Spinal cord (tissue), 9 donors: ENCODE measurements at regions not wholly inside any gene's neighbourhood (a gene's known extent, or its start where the extent isn't known, plus 50 kb on each side); places are given as distances from the start of the nearest gene placed in this dataset.
"Not testable (repeated sequence)": the region's sequence is repeated elsewhere in the genome, so short reads cannot be mapped to it uniquely, and the experiment has no call there.

Source experiments
- DNase-seq, 6 donors: peaks; one replicate each; pipeline versions ENCODE4 v3.0.0 to v3.0.0-alpha.2; 2013 to 2015; ENCODE audit warnings: low spot score in 6 of 6, low read depth in 4 of 6
- H3K27ac ChIP-seq: one replicate; pipeline ENCODE4 v1.5.1; 2013; ENCODE audit warnings: low read depth, low read length, control low read depth
- H3K27me3 ChIP-seq: one replicate; pipeline ENCODE4 v1.6.1; 2013; ENCODE audit warnings: low read length; ENCODE audit not compliant: control insufficient read depth, insufficient read depth
- H3K36me3 ChIP-seq: one replicate; pipeline ENCODE4 v1.6.1; 2013; ENCODE audit warnings: low read length; ENCODE audit not compliant: control insufficient read depth, insufficient read depth
- H3K4me1 ChIP-seq: one replicate; pipeline ENCODE4 v1.6.1; 2013; ENCODE audit warnings: low read length; ENCODE audit not compliant: control insufficient read depth, insufficient read depth
- H3K4me3 ChIP-seq: one replicate; pipeline ENCODE4 v1.5.1; 2013; ENCODE audit warnings: low read depth, low read length, control low read depth
- H3K9me3 ChIP-seq: one replicate; pipeline ENCODE4 v1.6.1; 2013; ENCODE audit warnings: low read length; ENCODE audit not compliant: control insufficient read depth, insufficient read depth
- WGBS: methylation state at CpG from one replicate; pipeline ENCODE4 v1.1.5; 2013; ENCODE audit warnings: missing lambda C conversion rate; ENCODE audit not compliant: insufficient coverage; 5-methylcytosine and 5-hydroxymethylcytosine counted together
- donor health status: healthy.

GRCh38 chr17:14429084-14429483 lies 128.2 kb downstream of the HS3ST3B1 start:
- 92% methylated on average over 2 of the region's 2 CpGs for WGBS
- no peak overlapping the region for H3K4me3 ChIP-seq

GRCh38 chr17:14428648-14429029 lies 127.8 kb downstream of the HS3ST3B1 start:
- H3K4me1 ChIP-seq: no peaks in the 10 kb centered on the region
- 57% methylated on average over 1 of the region's 1 CpG for WGBS
- H3K9me3 ChIP-seq: no peaks in the 10 kb centered on the region
- no peaks in the 10 kb centered on the region for H3K36me3 ChIP-seq
- H3K27me3 ChIP-seq: no peaks in the 10 kb centered on the region
- H3K4me3 ChIP-seq: no peak overlapping the region
- no peak overlapping the region for H3K27ac ChIP-seq
- no peak for DNase-seq

More at GRCh38 chr17:14429084-14429483, 128.2 kb downstream of the HS3ST3B1 start:
- H3K27me3 ChIP-seq: no peaks in the 10 kb centered on the region
- no peak overlapping the region for H3K27ac ChIP-seq
- no peaks in the 10 kb centered on the region for H3K9me3 ChIP-seq
- DNase-seq: no peak
- no peaks in the 10 kb centered on the region for H3K36me3 ChIP-seq
- no peaks in the 10 kb centered on the region for H3K4me1 ChIP-seq

GRCh38 chr17:14427900-14428647 lies 127.2 kb downstream of the HS3ST3B1 start:
- Histone ChIP-seq H3K27ac (no peak overlapping the region), H3K27me3 (no peaks in the 10 kb centered on the region), H3K4me3 (no peak overlapping the region), H3K36me3 (no peaks in the 10 kb centered on the region), H3K9me3 (no peaks in the 10 kb centered on the region), H3K4me1 (no peaks in the 10 kb centered on the region)
- WGBS: 66% methylated on average over 8 of the region's 14 CpGs
- DNase-seq: peak in 2 of 6 donors; percentile 28 to 78

- H3K36me3 ChIP-seq, H3K27me3 ChIP-seq, DNase-seq, H3K27ac ChIP-seq, H3K4me3 ChIP-seq, H3K4me1 ChIP-seq, H3K9me3 ChIP-seq: not testable (repeated sequence)
- 83% methylated on average over 7 of the region's 8 CpGs for WGBS
These were observed 122.3 kb downstream of the HS3ST3B1 start for GRCh38 chr17:14423156-14423555.

GRCh38 chr17:14417336-14417735 lies 116.5 kb downstream of the HS3ST3B1 start:
- no peak overlapping the region for H3K4me3 ChIP-seq
- no peaks in the 10 kb centered on the region for H3K27me3 ChIP-seq
- H3K36me3 ChIP-seq: no peaks in the 10 kb centered on the region
- no peak overlapping the region for H3K27ac ChIP-seq
- peaks cover 2% of the 10 kb centered on the region for H3K9me3 ChIP-seq
- DNase-seq: no peak
- WGBS: 100% methylated on average over 1 of the region's 1 CpG
- no peaks in the 10 kb centered on the region for H3K4me1 ChIP-seq

- 92% methylated on average over 1 of the region's 1 CpG for WGBS
- H3K36me3 ChIP-seq: no peaks in the 10 kb centered on the region
- DNase-seq: no peak
- H3K4me3 ChIP-seq: no peak overlapping the region
- no peaks in the 10 kb centered on the region for H3K9me3 ChIP-seq
- no peaks in the 10 kb centered on the region for H3K4me1 ChIP-seq
- no peaks in the 10 kb centered on the region for H3K27me3 ChIP-seq
- H3K27ac ChIP-seq: no peak overlapping the region
These were observed 108.4 kb downstream of the HS3ST3B1 start for GRCh38 chr17:14409292-14409691.

- DNase-seq: no peak
- H3K36me3 ChIP-seq: no peaks in the 10 kb centered on the region
- H3K9me3 ChIP-seq: no peaks in the 10 kb centered on the region
- no peaks in the 10 kb centered on the region for H3K4me1 ChIP-seq
- no peak overlapping the region for H3K4me3 ChIP-seq
- WGBS: no CpG with 5 or more reads among the region's 2 CpGs
- no peak overlapping the region for H3K27ac ChIP-seq
- H3K27me3 ChIP-seq: no peaks in the 10 kb centered on the region
These were observed 106.7 kb downstream of the HS3ST3B1 start for GRCh38 chr17:14407541-14407940.

GRCh38 chr17:14405189-14405588 lies 104.3 kb downstream of the HS3ST3B1 start:
- no peak for DNase-seq
- 91% methylated on average over 2 of the region's 4 CpGs for WGBS
- Histone ChIP-seq H3K4me3 (no peak overlapping the region), H3K9me3 (no peaks in the 10 kb centered on the region), H3K27ac (no peak overlapping the region), H3K27me3 (no peaks in the 10 kb centered on the region), H3K36me3 (no peaks in the 10 kb centered on the region), H3K4me1 (no peaks in the 10 kb centered on the region)
